Loucy (cell line): ENCODE measurements at regions not wholly inside any gene's neighbourhood (a gene's known extent, or its start where the extent isn't known, plus 50 kb on each side); places are given as distances from the start of the nearest gene placed in this dataset.
"Not testable (repeated sequence)": the region's sequence is repeated elsewhere in the genome, so short reads cannot be mapped to it uniquely, and the experiment has no call there.

Experiments used
- H2AFZ ChIP-seq: fragments of 200-600 bp; sonication (generic); 2 replicates; pipeline ENCODE4 v1.6.0; 2016; ENCODE audit warnings: antibody characterized with exemption, mild to moderate bottlenecking, low read length, moderate library complexity
- H3F3A ChIP-seq: fragments of 200-600 bp; 2 replicates; pipeline ENCODE4 v1.6.0; 2016; ENCODE audit warnings: antibody characterized with exemption, low read depth, mild to moderate bottlenecking
- H3K27me3 ChIP-seq: fragments of 200-600 bp; sonication (generic); 2 replicates; pipeline ENCODE4 v1.6.1; 2014; ENCODE audit warnings: low read length, mild to moderate bottlenecking; ENCODE audit not compliant: insufficient read depth, poor library complexity, severe bottlenecking
- H3K36me3 ChIP-seq: fragments of 200-600 bp; sonication (generic); 2 replicates; pipeline ENCODE4 v1.6.1; 2016; ENCODE audit warnings: low read length; ENCODE audit not compliant: insufficient read depth
- H3K4me1 ChIP-seq: fragments of 200-600 bp; sonication (generic); 2 replicates; pipeline ENCODE4 v1.5.1; 2014; ENCODE audit warnings: low read length, mild to moderate bottlenecking; ENCODE audit not compliant: insufficient read depth, poor library complexity, severe bottlenecking
- H3K4me2 ChIP-seq: fragments of 200-600 bp; sonication (generic); 2 replicates; pipeline ENCODE4 v1.6.0; 2014; ENCODE audit warnings: antibody characterized with exemption, low read length, low read depth, mild to moderate bottlenecking; ENCODE audit not compliant: poor library complexity, severe bottlenecking
- H3K4me3 ChIP-seq: fragments of 200-600 bp; sonication (generic); 2 replicates; pipeline ENCODE4 v1.5.1; 2014; ENCODE audit warnings: low read length, mild to moderate bottlenecking, mixed read lengths; ENCODE audit not compliant: poor library complexity, severe bottlenecking
- H3K79me2 ChIP-seq: fragments of 200-600 bp; sonication (generic); 2 replicates; pipeline ENCODE4 v1.6.1; 2014; ENCODE audit warnings: low read length; ENCODE audit not compliant: insufficient read depth
- H3K9ac ChIP-seq: fragments of 200-600 bp; sonication (generic); 2 replicates; pipeline ENCODE4 v1.6.0; 2014; ENCODE audit warnings: mild to moderate bottlenecking, low read depth, low read length, moderate library complexity; ENCODE audit not compliant: poor library complexity, severe bottlenecking
- H3K9me2 ChIP-seq: fragments of 200-600 bp; sonication (generic); replicated peaks from 2 replicates; pipeline ENCODE4 v1.6.1; 2016; ENCODE audit warnings: low read depth, low read length, mixed read lengths
- H3K9me3 ChIP-seq: fragments of 200-600 bp; sonication (generic); 2 replicates; pipeline ENCODE4 v1.6.1; 2014; ENCODE audit warnings: mild to moderate bottlenecking, antibody characterized with exemption, low read length, low read depth; ENCODE audit not compliant: insufficient read depth
- H4K20me1 ChIP-seq: fragments of 200-600 bp; sonication (generic); 2 replicates; pipeline ENCODE4 v1.6.0; 2014; ENCODE audit warnings: antibody characterized with exemption, low read length, mild to moderate bottlenecking; ENCODE audit not compliant: insufficient read depth, poor library complexity, severe bottlenecking
- EZH2phosphoT487 ChIP-seq: fragments of 200-600 bp; IDR thresholded peaks from 2 replicates; pipeline ENCODE4 v1.6.1; 2018; ENCODE audit warnings: antibody characterized with exemption, mild to moderate bottlenecking, moderate library complexity, borderline replicate concordance
- TF ChIP-seq, protein P1 (sequence below): fragments of 200-600 bp; sonication (generic); conservative IDR thresholded peaks from 2 replicates; pipeline ENCODE4 v1.5.1; 2014; ENCODE audit warnings: mild to moderate bottlenecking, antibody characterized with exemption, low read length

- Histone ChIP-seq H2AFZ (no peak overlapping the region), H3K27me3 (no peaks in the 10 kb centered on the region), H3K4me1 (no peaks in the 10 kb centered on the region), H3K4me3 (no peak overlapping the region), H3K9me2 (no peaks in the 10 kb centered on the region), H3K79me2 (no peaks in the 10 kb centered on the region), H3K4me2 (no peak overlapping the region), H4K20me1 (no peaks in the 10 kb centered on the region), H3K36me3 (no peaks in the 10 kb centered on the region), H3F3A (no peaks in the 10 kb centered on the region), H3K9ac (no peak overlapping the region), H3K9me3 (no peaks in the 10 kb centered on the region)
- no peak for TF ChIP-seq EZH2phosphoT487
- TF ChIP-seq, protein P1, sequence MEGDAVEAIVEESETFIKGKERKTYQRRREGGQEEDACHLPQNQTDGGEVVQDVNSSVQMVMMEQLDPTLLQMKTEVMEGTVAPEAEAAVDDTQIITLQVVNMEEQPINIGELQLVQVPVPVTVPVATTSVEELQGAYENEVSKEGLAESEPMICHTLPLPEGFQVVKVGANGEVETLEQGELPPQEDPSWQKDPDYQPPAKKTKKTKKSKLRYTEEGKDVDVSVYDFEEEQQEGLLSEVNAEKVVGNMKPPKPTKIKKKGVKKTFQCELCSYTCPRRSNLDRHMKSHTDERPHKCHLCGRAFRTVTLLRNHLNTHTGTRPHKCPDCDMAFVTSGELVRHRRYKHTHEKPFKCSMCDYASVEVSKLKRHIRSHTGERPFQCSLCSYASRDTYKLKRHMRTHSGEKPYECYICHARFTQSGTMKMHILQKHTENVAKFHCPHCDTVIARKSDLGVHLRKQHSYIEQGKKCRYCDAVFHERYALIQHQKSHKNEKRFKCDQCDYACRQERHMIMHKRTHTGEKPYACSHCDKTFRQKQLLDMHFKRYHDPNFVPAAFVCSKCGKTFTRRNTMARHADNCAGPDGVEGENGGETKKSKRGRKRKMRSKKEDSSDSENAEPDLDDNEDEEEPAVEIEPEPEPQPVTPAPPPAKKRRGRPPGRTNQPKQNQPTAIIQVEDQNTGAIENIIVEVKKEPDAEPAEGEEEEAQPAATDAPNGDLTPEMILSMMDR, result no peak
Measured at GRCh38 chr3:109864452-109864851, 527.1 kb upstream of the DPPA4 start.

DNA sequence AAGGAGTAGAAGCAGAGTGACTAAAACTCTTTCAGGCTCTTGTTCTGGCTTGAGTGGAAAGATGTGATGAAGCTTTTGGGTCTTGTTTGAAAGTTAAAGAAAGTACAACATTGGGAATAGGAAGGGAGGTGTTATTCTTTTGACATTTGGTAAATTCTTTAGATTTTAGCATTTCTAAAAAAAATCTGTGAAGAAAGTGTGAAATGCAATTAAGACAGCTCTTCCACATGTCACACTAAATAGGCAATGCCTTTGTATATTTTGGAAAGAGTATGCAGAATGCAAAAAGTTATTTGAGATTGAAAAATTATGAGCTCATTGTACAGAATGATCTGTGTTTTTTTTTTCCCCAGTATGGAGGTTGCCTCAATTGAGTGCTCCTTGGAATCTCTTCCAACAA lies 532.2 kb upstream of the DPPA4 start:
- H3K4me3 ChIP-seq, result no peak overlapping the region
- no peaks in the 10 kb centered on the region for H3K9me3 ChIP-seq
- no peaks in the 10 kb centered on the region for H3K9me2 ChIP-seq
- no peak overlapping the region for H2AFZ ChIP-seq
- H3K36me3 ChIP-seq, result no peaks in the 10 kb centered on the region
- no peaks in the 10 kb centered on the region for H3K79me2 ChIP-seq
- TF ChIP-seq, protein P1, result no peak
- TF ChIP-seq EZH2phosphoT487, result no peak
- no peaks in the 10 kb centered on the region for H4K20me1 ChIP-seq
- H3K9ac ChIP-seq, result no peak overlapping the region
- no peak overlapping the region for H3K4me2 ChIP-seq
- no peaks in the 10 kb centered on the region for H3K4me1 ChIP-seq
- H3F3A ChIP-seq, result no peaks in the 10 kb centered on the region
- H3K27me3 ChIP-seq, result no peaks in the 10 kb centered on the region

DNA sequence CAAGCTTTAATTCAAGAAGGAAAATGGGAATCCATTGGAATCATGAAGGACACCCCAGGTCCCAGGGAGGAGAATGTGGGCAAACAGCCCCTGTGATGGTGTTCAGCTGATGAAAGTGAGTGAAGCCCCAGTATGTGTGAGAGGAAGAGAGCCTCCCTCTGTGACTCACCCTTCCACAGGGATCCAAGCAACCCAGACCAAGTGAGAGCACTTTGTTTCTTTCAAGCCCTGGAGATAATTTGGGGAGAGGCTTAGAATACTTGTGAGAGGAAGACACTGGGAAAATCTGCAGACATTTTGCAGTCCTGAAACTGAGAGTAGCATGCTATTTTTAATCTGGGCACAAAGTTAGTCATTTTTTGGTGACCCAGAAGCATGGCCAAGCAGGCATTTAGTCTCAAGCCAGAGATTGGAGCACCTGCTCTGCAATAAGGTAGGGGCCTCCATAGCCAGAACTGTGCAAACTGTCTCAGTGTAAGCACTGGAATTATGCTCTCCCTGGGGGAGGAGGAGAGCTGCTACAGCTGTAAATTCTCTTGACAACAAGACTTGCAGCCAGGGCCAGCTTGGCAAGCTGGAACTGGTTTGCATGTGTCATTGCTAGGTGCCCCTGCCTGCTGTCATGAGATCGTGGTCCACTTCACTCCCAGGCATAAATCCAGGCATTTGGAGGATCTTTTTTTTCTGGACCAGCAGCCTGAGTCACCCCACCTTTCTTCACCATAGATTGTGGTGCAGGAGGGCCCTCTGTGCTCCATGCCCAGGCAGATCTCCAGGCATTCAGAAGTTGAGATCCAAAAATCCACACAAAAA lies 537.8 kb upstream of the DPPA4 start:
- H3K79me2 ChIP-seq, result no peaks in the 10 kb centered on the region
- no peaks in the 10 kb centered on the region for H3K27me3 ChIP-seq
- H3F3A ChIP-seq, result no peaks in the 10 kb centered on the region
- TF ChIP-seq, protein P1, result no peak
- no peaks in the 10 kb centered on the region for H3K4me1 ChIP-seq
- no peaks in the 10 kb centered on the region for H3K9me2 ChIP-seq
- no peak overlapping the region for H3K9ac ChIP-seq
- H3K4me3 ChIP-seq, result no peak overlapping the region
- H4K20me1 ChIP-seq, result no peaks in the 10 kb centered on the region
- no peak overlapping the region for H2AFZ ChIP-seq
- H3K9me3 ChIP-seq, result no peaks in the 10 kb centered on the region
- H3K4me2 ChIP-seq, result no peak overlapping the region
- no peaks in the 10 kb centered on the region for H3K36me3 ChIP-seq

DNA sequence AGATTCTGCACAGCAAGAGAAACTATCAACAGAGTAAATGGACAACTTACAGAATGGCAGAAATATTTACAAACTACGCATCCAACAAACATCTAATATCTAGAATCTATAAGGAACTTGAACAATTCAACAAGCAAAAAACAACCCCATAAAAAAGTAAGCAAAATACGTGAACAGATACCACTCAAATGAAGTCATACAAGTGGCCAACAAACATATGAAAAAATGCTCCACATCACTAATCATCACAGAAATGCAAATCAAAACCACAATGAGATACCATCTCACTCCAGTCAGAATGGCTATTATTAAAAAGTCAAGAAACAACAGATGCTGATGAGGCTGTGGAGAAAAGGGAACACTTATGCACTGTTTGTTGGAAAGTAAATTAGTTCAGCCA lies 540.3 kb upstream of the DPPA4 start:
- H3K27me3 ChIP-seq, H3K9me2 ChIP-seq, H3K9me3 ChIP-seq, H3K4me1 ChIP-seq, H3K36me3 ChIP-seq, H3F3A ChIP-seq, H3K4me2 ChIP-seq, H3K79me2 ChIP-seq, H3K4me3 ChIP-seq, H2AFZ ChIP-seq, H4K20me1 ChIP-seq, H3K9ac ChIP-seq: not testable (repeated sequence)
